ENCODE measurements at regions not wholly inside any gene's neighbourhood (a gene's known extent, or its start where the extent isn't known, plus 50 kb on each side); places are given as distances from the start of the nearest gene placed in this dataset.
"Not testable (repeated sequence)": the region's sequence is repeated elsewhere in the genome, so short reads cannot be mapped to it uniquely, and the experiment has no call there.

DNA sequence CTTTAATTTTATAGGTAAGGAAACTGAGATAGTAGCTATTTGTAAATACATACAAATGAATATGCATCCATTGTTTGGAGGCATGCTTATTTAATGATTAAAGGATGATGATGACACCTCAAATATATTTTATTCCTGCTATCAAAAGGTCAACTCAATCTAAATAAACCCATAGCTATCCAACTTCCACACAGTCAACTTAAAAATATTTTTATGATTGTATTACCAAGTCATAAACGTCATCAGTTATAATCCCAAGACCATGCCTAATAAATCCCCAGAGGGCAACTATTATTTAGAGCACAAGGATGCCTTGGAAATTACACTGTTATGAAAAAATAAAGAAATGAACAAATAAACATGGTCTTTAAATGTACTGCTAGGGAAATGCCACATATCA is 102.1 kb downstream of the MPP7 start:
- in situ Hi-C loops (cut with HindIII; ENCODE audit: low pct_ligation_motif_present, low pct_unique_long_range_greater_than_20kb, low sequenced_read_pairs) = no loop called here

DNA sequence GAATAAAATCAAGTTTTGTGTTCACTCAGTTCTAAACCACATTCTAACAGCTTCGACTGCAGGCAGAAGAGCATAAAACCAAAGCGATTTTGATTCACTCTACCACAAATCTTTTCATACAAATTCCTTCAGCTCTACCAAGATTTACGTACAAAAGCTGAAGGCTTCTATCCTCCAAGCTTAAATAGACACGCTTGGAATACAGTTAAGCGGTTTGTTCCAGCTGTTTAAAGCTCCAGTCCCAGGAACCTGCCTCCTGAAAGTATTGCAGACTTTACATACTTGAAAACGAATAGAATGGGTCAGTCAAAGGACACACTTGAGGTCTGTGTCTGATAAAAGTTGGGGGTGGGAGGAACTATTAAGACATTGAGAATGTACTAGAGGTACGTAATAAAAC is 102.9 kb downstream of the MPP7 start:
- DNase-seq = no peak
- in situ Hi-C loops (cut with HindIII; ENCODE audit: low pct_ligation_motif_present, low pct_unique_long_range_greater_than_20kb, low sequenced_read_pairs) = no loop called here

More for the DNA sequence above, 102.1 kb downstream of the MPP7 start:
- no peak for DNase-seq

DNA sequence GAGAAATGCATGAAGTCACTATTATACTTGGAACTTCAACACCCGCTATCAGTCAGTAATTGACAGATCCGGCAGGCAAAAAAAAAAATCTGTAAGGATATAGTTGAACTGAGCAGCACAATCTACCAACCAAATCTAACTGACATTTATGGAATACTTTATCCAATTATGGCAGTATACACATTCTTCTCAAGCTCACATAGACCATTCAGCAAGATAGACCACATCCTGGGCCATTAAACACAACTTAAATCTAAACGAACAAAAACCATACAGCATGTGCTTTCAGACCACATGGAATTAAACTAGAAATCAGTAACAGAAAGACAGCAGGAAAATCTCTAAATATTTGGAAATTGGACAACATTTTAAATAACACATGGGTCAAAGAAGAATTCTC is 112.7 kb downstream of the MPP7 start:
- in situ Hi-C loops (cut with HindIII; ENCODE audit: low pct_ligation_motif_present, low pct_unique_long_range_greater_than_20kb, low sequenced_read_pairs) = no loop called here
- DNase-seq = no peak

DNA sequence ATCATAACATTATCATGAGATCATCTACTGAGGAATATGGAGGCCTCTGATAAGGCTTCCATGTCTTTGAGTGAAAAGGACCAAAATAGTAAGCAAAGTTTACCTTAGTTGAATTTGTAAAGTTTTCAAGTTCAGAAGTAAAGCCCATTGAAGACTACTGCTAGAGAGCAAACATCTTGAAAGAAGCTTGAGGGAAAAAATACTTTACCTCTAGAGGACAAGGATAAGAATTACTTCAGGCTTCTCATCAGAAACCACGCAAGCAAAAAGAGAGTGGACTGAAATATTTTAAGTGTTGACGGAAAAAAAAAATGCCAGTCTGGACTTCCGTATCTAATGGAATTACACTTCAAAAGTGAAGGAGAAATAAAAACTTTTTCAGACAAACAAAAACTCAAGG is 114.3 kb downstream of the MPP7 start:
- in situ Hi-C loops (cut with HindIII; ENCODE audit: low pct_ligation_motif_present, low pct_unique_long_range_greater_than_20kb, low sequenced_read_pairs) = no loop called here
- DNase-seq = no peak

DNA sequence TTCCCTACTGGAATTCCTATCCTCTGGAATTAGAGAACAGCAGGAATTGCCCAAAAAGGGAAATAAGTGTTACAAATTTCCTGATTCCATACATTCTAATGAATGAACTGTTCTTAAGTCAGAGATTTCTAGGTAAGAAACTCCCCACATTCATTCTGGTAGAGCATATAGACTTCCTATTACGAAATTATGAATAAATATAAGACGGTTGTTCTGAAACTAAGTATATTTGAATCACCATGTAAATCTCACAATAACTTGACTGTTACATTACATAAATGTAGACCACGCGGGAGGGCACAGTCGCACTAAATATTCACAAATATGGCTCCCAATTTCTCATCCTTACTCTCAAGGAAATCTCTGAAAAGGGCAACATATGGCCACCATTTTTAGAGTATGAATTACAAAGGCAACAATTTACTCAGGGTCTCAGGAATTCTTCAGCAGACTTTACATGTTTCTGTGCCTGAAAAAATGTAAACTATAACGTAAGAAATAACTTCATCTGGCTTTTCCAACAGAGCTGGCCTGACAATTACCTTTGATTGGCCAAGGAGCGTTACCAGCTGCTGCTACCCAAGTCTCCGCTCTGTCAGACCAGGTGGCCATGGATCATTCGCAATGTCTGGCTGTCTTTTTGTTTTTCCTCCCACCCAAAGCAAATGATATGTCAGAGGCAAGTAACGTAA is 115.8 kb downstream of the MPP7 start:
- in situ Hi-C loops (cut with HindIII; ENCODE audit: low pct_ligation_motif_present, low pct_unique_long_range_greater_than_20kb, low sequenced_read_pairs) = no loop called here
- DNase-seq = no peak

DNA sequence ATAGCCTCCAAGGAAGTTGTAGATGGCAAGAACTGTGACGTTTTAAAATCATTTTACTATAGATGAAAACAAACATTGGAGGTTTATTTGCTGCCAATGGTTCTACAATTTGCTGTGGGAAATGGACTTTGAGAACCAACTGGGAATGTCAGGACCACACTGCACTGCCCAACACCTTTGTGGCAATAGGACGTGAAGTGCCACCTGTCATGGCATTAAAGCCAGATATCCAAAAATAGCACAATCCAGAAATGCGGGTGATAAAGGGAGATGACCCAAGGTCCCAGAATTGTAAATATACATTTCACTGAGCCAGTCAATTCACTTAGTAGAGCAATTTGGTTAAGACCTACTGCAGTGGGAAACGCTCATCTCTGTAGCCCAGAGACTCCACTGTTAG is 116.4 kb downstream of the MPP7 start:
- DNase-seq = no peak
- in situ Hi-C loops (cut with HindIII; ENCODE audit: low pct_ligation_motif_present, low pct_unique_long_range_greater_than_20kb, low sequenced_read_pairs) = no loop called here

DNA sequence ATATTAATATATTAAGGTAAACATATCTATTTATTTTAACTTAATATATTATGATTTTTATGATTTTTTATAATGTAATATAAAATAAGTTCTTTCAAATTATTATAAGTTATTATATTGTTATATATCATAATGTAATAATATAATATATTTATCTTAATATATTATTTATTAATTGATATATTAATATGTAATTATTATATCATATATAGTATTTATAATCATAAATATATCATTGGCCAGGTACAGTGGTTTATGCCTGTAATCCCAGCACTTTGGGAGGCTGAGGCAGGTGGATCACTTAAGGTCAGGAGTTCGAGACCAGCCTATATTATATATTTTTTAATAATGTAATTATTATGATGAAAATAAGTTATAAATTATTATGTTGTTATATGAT is 118.1 kb downstream of the MPP7 start:
- no peak for DNase-seq
- in situ Hi-C loops (cut with HindIII; ENCODE audit: low pct_ligation_motif_present, low pct_unique_long_range_greater_than_20kb, low sequenced_read_pairs) = no loop called here

DNA sequence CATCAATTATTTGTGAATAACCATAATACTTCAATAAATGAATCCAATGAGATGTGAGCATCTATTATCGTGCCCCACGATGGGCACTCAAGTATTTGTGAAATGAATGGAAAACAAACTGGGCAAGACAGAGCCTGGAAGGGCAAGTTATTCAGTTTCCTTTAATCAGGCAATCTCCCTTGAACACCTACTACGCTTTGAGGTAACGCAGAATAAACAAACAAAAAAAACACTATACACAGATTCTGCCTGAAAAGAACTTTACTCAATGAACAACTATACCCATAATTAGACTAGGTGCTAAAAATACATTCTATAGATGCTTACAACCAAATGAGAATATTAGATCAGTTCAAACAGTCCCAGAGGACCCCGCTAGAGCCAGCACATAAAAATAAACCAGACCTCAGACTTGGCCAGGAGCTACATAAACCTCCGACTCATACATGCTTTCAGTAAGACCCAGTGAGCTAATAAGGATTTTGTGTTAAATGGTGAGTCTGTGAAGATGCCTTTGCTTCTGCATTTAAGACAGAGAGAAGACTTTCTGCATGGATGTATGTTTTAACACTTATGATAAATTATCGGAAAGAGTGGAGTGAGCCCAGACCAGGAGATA is 121.3 kb downstream of the MPP7 start:
- DNase-seq = no peak
- in situ Hi-C loops (cut with HindIII; ENCODE audit: low pct_ligation_motif_present, low pct_unique_long_range_greater_than_20kb, low sequenced_read_pairs) = no loop called here

DNA sequence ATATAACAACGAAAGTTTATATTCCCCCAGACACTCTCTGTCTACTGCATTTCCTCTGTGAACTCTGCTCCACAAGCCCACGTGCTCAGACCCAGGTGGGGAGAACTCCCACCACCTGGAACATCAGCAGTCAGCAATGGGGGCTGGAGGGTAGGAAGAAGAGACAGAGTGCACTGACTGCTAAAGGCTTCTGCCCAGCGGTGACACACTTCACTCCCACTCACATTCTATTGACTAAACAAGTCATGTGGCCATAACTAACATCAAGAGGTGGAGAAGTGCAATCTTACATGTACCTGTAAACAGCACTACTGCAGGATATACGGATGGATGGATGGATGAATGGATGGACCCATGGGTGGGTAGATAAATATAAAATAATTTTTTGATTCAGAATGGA is 122.2 kb downstream of the MPP7 start:
- in situ Hi-C loops (cut with HindIII; ENCODE audit: low pct_ligation_motif_present, low pct_unique_long_range_greater_than_20kb, low sequenced_read_pairs) = no loop called here
- no peak for DNase-seq

DNA sequence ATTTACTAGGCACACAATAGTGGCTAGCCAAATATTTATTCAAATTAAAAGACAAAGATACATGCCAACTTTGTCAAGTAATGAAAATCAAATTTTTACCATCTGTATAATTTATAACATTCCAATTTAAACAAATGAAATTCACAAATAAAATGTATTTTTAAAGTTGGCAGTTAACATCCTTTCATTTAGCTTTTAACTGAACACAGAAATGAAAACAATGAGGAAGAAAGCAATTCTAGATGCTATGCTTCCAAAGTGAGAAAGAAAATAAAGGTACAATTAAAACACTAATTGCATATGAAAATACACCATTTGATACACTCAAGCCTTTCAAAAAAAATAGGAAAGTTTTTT is 123.1 kb downstream of the MPP7 start:
- DNase-seq = no peak
- in situ Hi-C loops (cut with HindIII; ENCODE audit: low pct_ligation_motif_present, low pct_unique_long_range_greater_than_20kb, low sequenced_read_pairs) = no loop called here

DNA sequence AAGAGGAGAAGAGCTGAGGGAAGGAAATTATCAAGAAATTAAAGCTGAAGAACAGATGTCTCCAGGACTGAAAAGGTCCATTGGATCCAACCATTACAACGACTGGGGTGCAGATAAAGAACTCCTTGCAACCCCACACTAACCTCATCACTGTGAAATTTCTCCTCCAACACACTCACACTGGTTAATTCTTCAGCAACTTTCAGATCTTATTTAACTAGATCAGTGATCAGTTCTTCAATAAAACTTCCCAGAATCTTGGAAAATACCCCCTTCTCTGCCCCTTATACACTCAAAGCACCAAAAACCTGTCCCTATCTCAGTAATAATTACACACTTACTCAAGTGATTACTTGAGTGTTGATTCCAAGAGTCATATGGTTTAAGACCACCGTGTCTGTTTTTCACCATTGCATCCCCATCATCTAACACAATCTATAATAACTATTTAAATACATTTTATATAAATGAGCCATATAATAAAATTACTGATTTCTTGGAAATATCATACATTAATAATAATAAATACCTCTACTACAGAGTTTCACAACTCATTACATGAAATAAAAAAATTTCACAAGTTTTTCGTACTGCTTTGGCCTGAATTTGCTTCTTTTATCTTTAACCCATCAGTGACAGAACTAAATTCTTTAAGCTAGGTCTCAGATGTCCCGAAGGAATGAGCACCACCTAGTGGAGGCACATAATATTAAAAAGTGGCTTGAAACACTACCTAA is 123.7 kb downstream of the MPP7 start:
- DNase-seq = peak; percentile 60

DNA sequence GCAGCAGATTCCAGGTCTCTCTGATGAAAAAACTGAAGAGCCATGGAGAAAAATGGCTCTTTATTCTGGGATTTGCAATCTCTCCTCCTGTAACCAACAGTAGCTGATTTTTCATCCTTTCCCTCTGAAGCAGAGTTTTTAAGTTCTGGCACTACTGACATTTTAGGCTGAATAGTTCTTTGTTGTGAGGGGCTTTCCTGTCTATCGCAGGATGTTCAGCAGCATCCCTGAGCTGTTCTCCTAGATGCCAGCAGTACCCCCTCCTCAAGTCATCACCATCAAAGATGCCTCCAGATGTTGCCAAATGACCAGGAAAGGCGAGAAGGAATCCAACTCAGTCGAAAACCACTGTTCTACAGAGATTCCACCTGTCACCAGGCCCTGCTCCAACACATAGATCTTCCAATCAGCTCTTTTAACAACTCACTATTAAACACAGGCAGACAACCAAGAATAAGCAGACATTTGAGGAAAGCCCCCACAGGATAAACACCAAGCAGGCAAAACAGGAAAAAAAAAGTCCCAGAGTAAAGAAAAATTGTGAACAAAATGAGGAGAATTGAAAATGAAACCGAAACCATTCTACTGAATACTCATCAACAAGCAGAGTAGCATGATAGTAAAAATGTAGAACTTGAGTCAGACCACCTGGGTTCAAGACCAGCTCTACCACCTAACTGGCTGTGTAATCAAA is 124.8 kb downstream of the MPP7 start:
- in situ Hi-C loops (cut with HindIII; ENCODE audit: low pct_ligation_motif_present, low pct_unique_long_range_greater_than_20kb, low sequenced_read_pairs) = no loop called here

More for the DNA sequence above, 123.7 kb downstream of the MPP7 start:
- in situ Hi-C loops (cut with HindIII; ENCODE audit: low pct_ligation_motif_present, low pct_unique_long_range_greater_than_20kb, low sequenced_read_pairs) = no loop called here

DNA sequence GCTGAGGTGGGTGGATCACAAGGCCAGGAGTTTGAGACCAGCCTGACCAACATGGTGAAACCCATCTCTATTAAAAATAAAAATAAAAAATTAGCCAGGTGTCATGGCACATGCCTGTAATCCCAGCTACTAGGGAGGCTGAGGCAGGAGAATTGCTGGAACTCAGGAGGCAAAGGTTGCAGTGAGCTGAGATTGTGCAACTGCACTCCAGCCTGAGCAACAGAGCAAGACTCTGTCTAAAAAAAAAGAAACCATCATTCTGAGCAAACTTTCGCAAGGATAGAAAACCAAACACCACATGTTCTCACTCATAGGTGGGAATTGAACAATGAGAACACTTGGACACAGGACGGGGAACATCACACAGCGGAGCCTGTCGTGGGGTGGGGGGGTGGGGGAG is 126.4 kb downstream of the MPP7 start:
- in situ Hi-C loops (cut with HindIII; ENCODE audit: low pct_ligation_motif_present, low pct_unique_long_range_greater_than_20kb, low sequenced_read_pairs); DNase-seq: not testable (repeated sequence)

More for the DNA sequence above, 124.8 kb downstream of the MPP7 start:
- DNase-seq = peak; percentile 31

DNA sequence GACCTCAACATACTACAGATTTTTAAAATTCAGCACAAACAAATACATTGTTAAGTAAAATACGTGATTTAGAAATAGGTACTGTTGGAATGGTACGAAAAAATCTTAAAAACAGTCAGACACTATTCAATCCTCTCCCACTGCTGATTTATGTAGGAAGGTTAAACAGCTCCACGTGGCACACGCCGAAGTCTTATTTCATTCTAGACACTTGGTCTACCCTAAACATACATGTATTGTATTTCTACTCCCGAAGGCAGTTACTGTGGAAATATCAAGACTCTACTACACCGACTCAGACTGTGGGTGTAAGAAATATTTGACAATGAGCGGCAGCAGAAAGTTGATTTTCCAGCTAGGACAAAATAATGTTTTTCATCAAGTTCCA is 130.6 kb downstream of the MPP7 start:
- DNase-seq = no peak
- in situ Hi-C loops (cut with HindIII; ENCODE audit: low pct_ligation_motif_present, low pct_unique_long_range_greater_than_20kb, low sequenced_read_pairs) = no loop called here

DNA sequence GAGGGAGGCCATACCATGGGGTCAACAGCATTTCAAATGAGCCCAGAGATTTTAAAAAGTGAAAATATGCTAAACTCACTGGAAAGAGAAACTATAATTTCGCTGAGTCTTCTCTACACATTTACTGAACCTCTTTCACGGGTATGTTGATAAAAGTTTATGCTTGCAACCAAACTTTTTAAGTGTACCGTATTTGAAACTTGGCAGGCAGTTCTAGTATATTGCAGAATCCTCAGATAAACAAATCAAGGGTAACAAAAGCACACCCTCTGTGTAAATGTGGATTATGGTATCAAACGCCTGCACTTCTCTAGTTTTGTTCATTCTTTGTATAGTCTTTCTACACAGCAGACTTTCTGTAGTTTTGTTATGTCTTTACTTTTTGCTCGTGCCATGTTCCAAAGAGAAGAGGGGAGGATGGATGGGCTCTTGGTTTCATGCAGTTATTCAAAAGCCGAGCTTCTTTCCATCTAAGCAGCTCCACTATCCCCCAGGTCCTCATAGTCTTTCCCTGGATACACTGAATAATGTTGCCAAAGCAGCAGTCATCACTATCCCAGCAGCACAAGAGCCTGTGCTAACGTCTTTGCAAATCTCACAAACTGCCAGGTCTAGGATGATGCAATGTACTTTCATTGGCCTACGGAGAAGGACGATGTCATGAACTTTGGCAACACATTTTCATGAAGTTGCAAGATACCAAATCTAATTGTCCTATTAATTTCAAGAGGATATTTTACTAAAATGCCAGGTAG is 131.2 kb downstream of the MPP7 start:
- DNase-seq = no peak
- in situ Hi-C loops (cut with HindIII; ENCODE audit: low pct_ligation_motif_present, low pct_unique_long_range_greater_than_20kb, low sequenced_read_pairs) = no loop called here

DNA sequence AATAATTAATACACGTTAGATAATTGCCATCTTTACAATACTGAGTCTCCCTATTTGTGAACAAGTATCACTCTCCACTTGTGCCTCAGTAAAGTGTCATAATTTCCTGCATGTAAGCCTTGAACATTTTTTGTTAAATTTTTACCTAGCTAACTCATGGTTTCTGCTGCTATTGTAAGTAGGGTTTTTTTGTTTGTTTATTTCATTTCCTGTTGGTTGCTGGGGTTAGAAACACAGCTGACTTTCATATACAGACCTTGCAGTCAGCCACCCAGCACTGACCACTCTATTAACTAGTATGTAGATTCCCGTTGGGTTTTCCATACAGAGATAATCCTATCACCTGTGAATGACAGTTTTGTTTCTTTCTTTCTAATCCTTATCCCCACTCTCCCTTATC is 133.3 kb downstream of the MPP7 start:
- DNase-seq = no peak
- in situ Hi-C loops (cut with HindIII; ENCODE audit: low pct_ligation_motif_present, low pct_unique_long_range_greater_than_20kb, low sequenced_read_pairs) = no loop called here

DNA sequence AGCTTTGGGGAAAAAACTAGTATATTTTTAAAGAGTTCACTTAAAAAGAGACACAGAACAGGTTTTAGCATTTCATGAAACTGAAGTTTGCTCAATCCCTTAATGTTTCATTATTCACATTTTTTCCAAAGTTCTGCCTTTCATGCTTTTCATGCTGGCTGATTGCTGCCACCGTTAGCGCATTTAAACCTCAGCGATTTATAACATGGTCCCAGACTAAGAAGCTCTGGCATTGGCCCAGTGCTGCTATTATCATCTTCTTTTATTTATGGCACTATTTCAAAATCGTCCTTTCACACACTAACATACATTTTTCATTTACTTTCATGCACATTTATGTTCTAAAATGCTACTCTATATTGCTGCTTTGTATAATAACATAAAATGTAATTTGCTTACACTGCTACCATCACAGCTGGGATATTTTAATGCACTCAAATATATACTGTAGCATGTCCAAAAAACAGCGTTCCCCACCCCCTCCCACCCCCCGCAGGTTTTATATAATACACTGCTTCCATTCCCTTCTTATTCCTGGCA is 141.9 kb downstream of the MPP7 start:
- DNase-seq = no peak
- in situ Hi-C loops (cut with HindIII; ENCODE audit: low pct_ligation_motif_present, low pct_unique_long_range_greater_than_20kb, low sequenced_read_pairs) = no loop called here

DNA sequence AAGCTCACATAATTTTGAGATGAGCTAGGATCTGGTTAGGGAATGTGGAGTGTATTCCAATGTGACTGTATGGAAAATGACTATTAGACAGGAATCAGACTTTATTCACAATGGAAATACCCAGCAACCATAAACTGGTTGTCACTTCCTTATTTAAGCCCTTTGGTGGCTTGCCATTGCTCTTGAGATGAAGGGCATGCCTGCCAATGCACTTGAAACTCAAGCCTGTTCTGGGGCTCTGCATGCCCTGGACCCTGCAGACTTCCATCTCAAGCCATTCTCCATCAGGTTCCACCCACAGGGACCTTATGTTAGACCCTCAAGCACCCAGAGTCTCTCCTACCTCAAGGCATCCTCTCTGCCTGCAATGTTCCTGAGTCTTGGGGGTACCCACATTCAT is 145.5 kb downstream of the MPP7 start:
- in situ Hi-C loops (cut with HindIII; ENCODE audit: low pct_ligation_motif_present, low pct_unique_long_range_greater_than_20kb, low sequenced_read_pairs) = no loop called here
- DNase-seq = no peak
